Mucosa of stomach (tissue), 1 donor: ENCODE measurements at regions not wholly inside any gene's neighbourhood (a gene's known extent, or its start where the extent isn't known, plus 50 kb on each side); places are given as distances from the start of the nearest gene placed in this dataset.

ENCODE experiments used
- H3K27me3 ChIP-seq: one replicate; pipeline ENCODE4 v1.7.0; 2013; ENCODE audit warnings: mild to moderate bottlenecking, low read length; ENCODE audit not compliant: control insufficient read depth, insufficient read depth
- H3K36me3 ChIP-seq: one replicate; pipeline ENCODE4 v1.7.0; 2013; ENCODE audit warnings: low read length; ENCODE audit not compliant: control insufficient read depth, insufficient read depth
- H3K4me1 ChIP-seq: one replicate; pipeline ENCODE4 v1.7.0; 2013; ENCODE audit warnings: mild to moderate bottlenecking, low read length; ENCODE audit not compliant: control insufficient read depth, insufficient read depth
- H3K4me3 ChIP-seq: one replicate; pipeline ENCODE4 v1.7.0; 2013; ENCODE audit warnings: low read length
- H3K9ac ChIP-seq: one replicate; pipeline ENCODE4 v1.7.0; 2013; ENCODE audit warnings: mild to moderate bottlenecking, low read length, moderate library complexity
- H3K9me3 ChIP-seq: one replicate; pipeline ENCODE4 v1.7.0; 2013; ENCODE audit warnings: mild to moderate bottlenecking, low read length, moderate library complexity; ENCODE audit not compliant: control insufficient read depth
- donor health status: Pancreatic carcinoma.

DNA sequence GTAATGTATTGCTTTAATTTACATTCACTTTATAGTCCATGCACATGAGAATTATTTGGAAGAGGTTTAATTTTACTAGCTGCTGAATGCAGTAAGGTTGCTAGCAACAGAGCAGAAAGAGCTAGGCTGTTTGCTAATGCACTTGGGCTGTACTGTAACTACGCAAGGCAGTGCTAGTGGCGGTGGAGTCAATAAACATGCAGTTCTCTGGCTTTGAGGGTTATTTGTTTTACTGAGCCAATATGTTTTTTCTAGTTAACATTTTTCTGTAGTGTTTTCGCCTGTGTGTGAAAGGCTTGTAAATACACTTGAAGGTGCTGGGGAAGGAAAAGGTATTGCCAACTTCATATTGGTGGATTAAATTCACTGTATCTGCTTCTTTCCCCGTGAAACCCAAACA lies 112.8 kb downstream of the BTBD3 start:
- no peak overlapping the region for H3K4me3 ChIP-seq
- H3K4me1 ChIP-seq, result no peaks in the 10 kb centered on the region
- H3K36me3 ChIP-seq, result no peaks in the 10 kb centered on the region
- no peaks in the 10 kb centered on the region for H3K27me3 ChIP-seq
- no peaks in the 10 kb centered on the region for H3K9me3 ChIP-seq
- H3K9ac ChIP-seq, result no peak overlapping the region

- Histone ChIP-seq H3K4me3 (no peak overlapping the region), H3K9ac (no peak overlapping the region), H3K27me3 (no peaks in the 10 kb centered on the region), H3K36me3 (no peaks in the 10 kb centered on the region), H3K4me1 (no peaks in the 10 kb centered on the region), H3K9me3 (no peaks in the 10 kb centered on the region)
These were observed 118.4 kb downstream of the BTBD3 start for GRCh38 chr20:12036142-12036541.

- Histone ChIP-seq H3K9me3 (no peaks in the 10 kb centered on the region), H3K9ac (no peak overlapping the region)
These were observed 119.8 kb downstream of the BTBD3 start for GRCh38 chr20:12037521-12037920.

DNA sequence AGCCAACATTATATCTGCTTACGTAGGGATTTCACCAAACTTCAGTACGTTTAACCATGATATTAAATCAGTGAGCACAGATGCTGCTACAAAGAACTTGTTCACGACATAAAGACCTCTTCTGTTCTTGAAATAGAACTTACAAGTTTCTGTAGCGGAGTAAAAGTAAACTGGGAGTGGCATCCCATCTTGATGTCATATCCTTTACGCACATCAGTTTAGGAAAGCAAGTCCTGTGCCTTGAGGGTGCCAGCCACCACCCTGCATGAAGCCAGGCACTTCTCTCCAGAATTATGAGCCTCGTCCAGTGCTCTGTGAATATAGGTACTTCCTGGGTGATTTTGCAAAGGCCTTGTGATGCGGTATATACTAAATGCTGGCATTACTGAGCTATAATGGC lies 122.6 kb downstream of the BTBD3 start:
- no peaks in the 10 kb centered on the region for H3K4me1 ChIP-seq
- no peak overlapping the region for H3K9ac ChIP-seq
- H3K27me3 ChIP-seq, result no peaks in the 10 kb centered on the region
- no peaks in the 10 kb centered on the region for H3K36me3 ChIP-seq
- no peaks in the 10 kb centered on the region for H3K9me3 ChIP-seq
- no peak overlapping the region for H3K4me3 ChIP-seq

More at GRCh38 chr20:12037521-12037920, 119.8 kb downstream of the BTBD3 start:
- Histone ChIP-seq H3K36me3 (no peaks in the 10 kb centered on the region), H3K27me3 (no peaks in the 10 kb centered on the region), H3K4me1 (no peaks in the 10 kb centered on the region), H3K4me3 (no peak overlapping the region)

DNA sequence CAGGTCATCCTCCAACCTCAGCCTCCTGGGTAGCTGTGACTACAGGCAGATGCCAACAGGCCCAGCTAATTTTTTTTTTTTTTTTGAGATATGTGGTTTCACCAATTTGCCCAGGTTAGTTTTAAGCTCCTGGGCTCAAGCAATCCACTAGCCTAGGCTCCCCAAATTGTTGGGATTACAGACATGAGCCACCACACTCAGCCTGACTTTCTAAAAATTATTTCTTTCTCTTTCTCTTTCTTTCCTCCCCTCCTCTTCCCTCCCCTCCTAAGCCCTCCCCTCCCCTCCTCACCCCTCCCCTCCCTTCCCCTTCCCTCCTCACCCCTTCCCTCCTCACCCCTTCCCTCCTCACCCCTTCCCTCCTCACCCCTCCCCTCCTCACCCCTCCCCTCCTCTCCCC lies 127.3 kb downstream of the BTBD3 start:
- Histone ChIP-seq H3K27me3 (no peaks in the 10 kb centered on the region), H3K4me3 (no peak overlapping the region)

DNA sequence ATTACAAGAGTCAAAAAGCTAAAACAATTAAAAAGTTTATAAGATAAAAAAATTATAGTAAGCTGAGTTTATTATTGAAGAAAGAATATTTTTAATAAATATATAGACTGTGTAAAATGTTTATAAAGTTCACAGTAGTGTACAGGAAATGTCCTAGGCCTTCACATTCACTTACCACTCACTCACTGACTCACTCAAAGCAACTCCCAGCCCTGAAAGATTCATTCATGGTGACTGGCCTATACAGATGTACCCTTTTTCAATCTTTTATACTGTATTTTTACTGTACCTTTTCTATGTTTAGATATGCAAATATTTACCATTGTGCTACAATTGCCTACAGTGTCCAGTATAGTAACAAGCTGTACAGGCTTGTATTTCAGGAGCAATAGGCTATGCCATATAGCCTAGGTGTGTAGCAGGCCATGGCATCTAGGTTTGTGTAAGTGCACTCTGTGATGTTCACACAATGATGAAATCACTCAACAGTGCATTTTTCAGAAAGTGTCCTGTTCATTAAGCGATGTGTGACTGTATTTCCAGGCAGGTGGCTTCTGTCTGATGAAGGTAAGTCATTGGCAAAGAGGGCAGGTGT lies 130.2 kb downstream of the BTBD3 start:
- Histone ChIP-seq H3K4me3 (no peak overlapping the region), H3K4me1 (no peaks in the 10 kb centered on the region), H3K27me3 (no peaks in the 10 kb centered on the region), H3K9ac (no peak overlapping the region), H3K36me3 (no peaks in the 10 kb centered on the region), H3K9me3 (no peaks in the 10 kb centered on the region)

More for the DNA sequence above, 127.3 kb downstream of the BTBD3 start:
- no peaks in the 10 kb centered on the region for H3K4me1 ChIP-seq
- H3K9me3 ChIP-seq, result no peaks in the 10 kb centered on the region
- H3K36me3 ChIP-seq, result no peaks in the 10 kb centered on the region
- H3K9ac ChIP-seq, result no peak overlapping the region

DNA sequence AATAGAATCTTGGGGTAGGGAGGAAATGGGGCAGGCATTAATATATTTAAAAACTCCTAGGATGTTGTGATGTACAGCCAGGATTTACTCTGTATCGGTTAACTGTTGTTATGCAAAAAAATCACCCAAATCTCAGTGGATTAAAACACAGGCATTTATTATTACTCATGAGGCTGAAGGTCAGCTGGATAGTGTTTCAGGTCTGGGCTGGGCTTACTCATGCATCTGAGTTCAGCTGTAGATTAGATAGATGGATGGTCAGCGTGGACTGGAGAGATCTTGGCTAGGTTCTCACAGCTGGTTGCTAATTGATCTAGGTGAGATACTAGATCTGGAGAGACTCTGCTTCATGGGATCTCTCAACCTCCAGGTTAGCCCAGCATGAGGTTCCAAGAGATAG lies 131.4 kb downstream of the BTBD3 start:
- no peaks in the 10 kb centered on the region for H3K27me3 ChIP-seq
- no peaks in the 10 kb centered on the region for H3K4me1 ChIP-seq
- H3K36me3 ChIP-seq, result no peaks in the 10 kb centered on the region
- no peak overlapping the region for H3K4me3 ChIP-seq
- H3K9me3 ChIP-seq, result no peaks in the 10 kb centered on the region
- H3K9ac ChIP-seq, result no peak overlapping the region

DNA sequence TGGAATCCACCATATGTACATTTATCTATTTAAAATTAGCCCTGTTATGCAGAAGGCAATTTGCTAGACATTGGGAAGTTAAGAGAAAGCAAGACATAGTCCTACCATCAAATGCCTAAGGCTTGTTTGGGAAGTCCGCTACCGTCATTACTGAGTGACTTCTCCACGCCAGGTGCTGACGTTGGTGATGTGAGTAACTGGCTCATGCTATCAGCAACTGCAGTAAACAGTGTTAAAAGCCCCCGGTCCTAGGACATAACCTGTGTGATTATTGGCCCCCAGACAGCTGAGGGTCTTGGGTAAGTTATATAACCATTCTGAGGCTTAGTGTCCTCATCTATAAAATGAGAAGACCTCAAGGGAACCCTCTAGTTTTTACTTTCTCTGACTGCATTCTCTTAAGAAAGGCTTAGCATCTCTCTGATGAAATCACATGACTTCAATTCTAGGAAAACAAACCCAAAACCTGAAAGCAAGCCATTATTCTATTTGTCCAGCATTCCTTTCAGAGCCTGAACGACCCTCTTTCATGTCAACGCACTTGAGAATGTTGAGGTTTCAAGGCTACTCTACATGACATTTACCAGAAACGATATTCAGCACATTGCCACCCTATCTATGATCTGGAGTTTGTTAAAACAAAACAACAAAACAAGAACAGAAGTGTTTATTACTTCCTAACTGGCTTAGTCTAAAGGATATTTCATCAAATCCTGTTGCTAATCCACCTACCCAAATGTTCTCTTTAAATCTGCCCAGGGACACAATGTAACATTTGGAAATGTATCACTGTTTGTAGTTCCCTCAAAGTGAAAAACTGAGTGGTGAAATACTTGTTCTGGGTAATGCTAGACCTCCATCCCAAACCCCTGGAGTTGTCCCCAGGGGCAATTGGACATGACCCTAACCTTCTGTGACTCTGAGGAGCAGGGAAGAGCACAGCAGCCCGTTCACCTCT lies 133.8 kb downstream of the BTBD3 start:
- no peaks in the 10 kb centered on the region for H3K4me1 ChIP-seq
- no peak overlapping the region for H3K4me3 ChIP-seq
- no peak overlapping the region for H3K9ac ChIP-seq
- H3K36me3 ChIP-seq, result no peaks in the 10 kb centered on the region
- no peaks in the 10 kb centered on the region for H3K27me3 ChIP-seq
- no peaks in the 10 kb centered on the region for H3K9me3 ChIP-seq

- no peak overlapping the region for H3K4me3 ChIP-seq
- no peaks in the 10 kb centered on the region for H3K27me3 ChIP-seq
- no peaks in the 10 kb centered on the region for H3K9me3 ChIP-seq
- no peaks in the 10 kb centered on the region for H3K4me1 ChIP-seq
- H3K36me3 ChIP-seq, result no peaks in the 10 kb centered on the region
- no peak overlapping the region for H3K9ac ChIP-seq
These were observed 135.7 kb downstream of the BTBD3 start for GRCh38 chr20:12053353-12053752.

DNA sequence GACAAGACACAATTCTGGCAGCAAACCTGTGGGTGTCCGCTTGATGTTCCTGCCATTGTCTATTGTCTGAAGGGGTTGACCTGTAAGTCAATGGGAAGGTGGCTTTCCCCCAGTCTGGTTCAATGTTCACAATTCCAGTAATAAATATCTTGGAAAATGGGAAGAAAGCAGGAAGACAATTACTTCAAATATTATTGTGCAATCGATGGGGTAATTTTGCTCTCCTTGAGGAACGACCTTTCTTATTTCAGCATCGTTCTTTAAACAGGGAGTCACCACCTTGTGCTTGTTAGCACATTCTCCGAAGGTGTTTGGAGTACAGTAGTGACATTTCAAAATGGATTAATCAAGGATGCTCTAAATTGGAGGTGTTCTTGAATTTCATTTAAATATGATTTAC lies 136.9 kb downstream of the BTBD3 start:
- H3K27me3 ChIP-seq, result no peaks in the 10 kb centered on the region
- H3K4me1 ChIP-seq, result no peaks in the 10 kb centered on the region
- no peaks in the 10 kb centered on the region for H3K9me3 ChIP-seq
- no peak overlapping the region for H3K9ac ChIP-seq
- H3K4me3 ChIP-seq, result no peak overlapping the region
- no peaks in the 10 kb centered on the region for H3K36me3 ChIP-seq

DNA sequence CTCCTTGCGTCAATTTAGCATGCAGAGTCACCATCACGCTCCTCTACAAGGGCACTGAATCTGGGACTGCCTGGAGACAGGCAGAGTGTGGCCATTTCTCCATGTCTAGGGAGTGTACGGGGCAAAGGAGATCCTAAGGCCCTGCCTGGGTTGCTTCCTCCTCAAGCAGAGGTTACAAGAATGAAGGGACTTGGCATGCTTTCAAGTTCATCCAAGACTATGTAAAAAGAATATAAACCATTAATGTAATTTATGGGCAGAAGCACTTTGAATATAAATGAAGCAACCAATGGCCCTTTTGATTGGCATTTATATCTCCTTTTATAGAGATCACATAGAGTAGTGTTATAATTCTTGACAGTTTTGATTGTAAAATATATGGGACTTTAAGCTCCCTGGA lies 137.5 kb downstream of the BTBD3 start:
- Histone ChIP-seq H3K4me3 (no peak overlapping the region), H3K4me1 (no peaks in the 10 kb centered on the region), H3K9me3 (no peaks in the 10 kb centered on the region), H3K36me3 (no peaks in the 10 kb centered on the region), H3K27me3 (no peaks in the 10 kb centered on the region), H3K9ac (no peak overlapping the region)

- no peaks in the 10 kb centered on the region for H3K4me1 ChIP-seq
- H3K4me3 ChIP-seq, result no peak overlapping the region
- H3K36me3 ChIP-seq, result no peaks in the 10 kb centered on the region
- no peaks in the 10 kb centered on the region for H3K27me3 ChIP-seq
- no peaks in the 10 kb centered on the region for H3K9me3 ChIP-seq
- no peak overlapping the region for H3K9ac ChIP-seq
These were observed 139.1 kb downstream of the BTBD3 start for GRCh38 chr20:12056839-12057238.
